ENCODE measurements at regions not wholly inside any gene's neighbourhood (a gene's known extent, or its start where the extent isn't known, plus 50 kb on each side); places are given as distances from the start of the nearest gene placed in this dataset.

- no peak overlapping the region for H3K27ac Mint-ChIP-seq
- Histone ChIP-seq H3K9ac (ENCODE audit: extremely low read depth, low read length, poor library complexity, severe bottlenecking) (no peak overlapping the region), H3K4me3 (ENCODE audit: low read length) (no peak overlapping the region), H3K27me3 (ENCODE audit: control insufficient read depth, insufficient read depth, low read length, poor library complexity, severe bottlenecking) (no peaks in the 10 kb centered on the region), H3K4me1 (ENCODE audit: control insufficient read depth, insufficient read depth, low read length) (no peaks in the 10 kb centered on the region), H3K9me3 (ENCODE audit: control insufficient read depth, low read length) (no peaks in the 10 kb centered on the region), H3K27ac (ENCODE audit: low read depth, low read length) (no peak overlapping the region), H3K36me3 (ENCODE audit: control insufficient read depth, insufficient read depth, low read length) (no peaks in the 10 kb centered on the region)
- no peak overlapping the region for H3K4me3 Mint-ChIP-seq
- WGBS, 2 experiments (ENCODE audit: insufficient coverage in 1 of 2, insufficient read length in 1 of 2): 92 to 100% methylated on average over 1 to 3 of the region's 3 CpGs
- peaks cover 11% of the 10 kb centered on the region for H3K4me1 Mint-ChIP-seq
- DNase-seq: no peak
- peaks cover 2% of the 10 kb centered on the region for H3K27me3 Mint-ChIP-seq (ENCODE audit: insufficient read depth)
- no peak for TF ChIP-seq CTCF (conservative IDR thresholded peaks at IDR 0.05)
- H3K36me3 Mint-ChIP-seq (ENCODE audit: low read depth): no peaks in the 10 kb centered on the region
- peaks cover 6% of the 10 kb centered on the region for H3K9me3 Mint-ChIP-seq
Measured at GRCh38 chr6:133613211-133613610, 275.7 kb upstream of the TCF21 start.

GRCh38 chr6:133621751-133622150 lies 267.2 kb upstream of the TCF21 start:
- Mint-ChIP-seq H3K9me3 (peaks cover 13% of the 10 kb centered on the region), H3K36me3 (ENCODE audit: low read depth) (no peaks in the 10 kb centered on the region), H3K4me1 (no peaks in the 10 kb centered on the region), H3K27me3 (ENCODE audit: insufficient read depth) (peaks cover 2% of the 10 kb centered on the region), H3K27ac (no peak overlapping the region), H3K4me3 (no peak overlapping the region)
- DNase-seq: no peak
- H3K36me3 ChIP-seq (ENCODE audit: control insufficient read depth, insufficient read depth, low read length): no peaks in the 10 kb centered on the region
- no peak overlapping the region for H3K4me3 ChIP-seq (ENCODE audit: low read length)
- H3K9me3 ChIP-seq (ENCODE audit: control insufficient read depth, low read length): no peaks in the 10 kb centered on the region
- no peak for TF ChIP-seq CTCF (conservative IDR thresholded peaks at IDR 0.05)
- no peak overlapping the region for H3K9ac ChIP-seq (ENCODE audit: extremely low read depth, low read length, poor library complexity, severe bottlenecking)
- no peaks in the 10 kb centered on the region for H3K4me1 ChIP-seq (ENCODE audit: control insufficient read depth, insufficient read depth, low read length)
- H3K27me3 ChIP-seq (ENCODE audit: control insufficient read depth, insufficient read depth, low read length, poor library complexity, severe bottlenecking): no peaks in the 10 kb centered on the region
- H3K27ac ChIP-seq (ENCODE audit: low read depth, low read length): no peak overlapping the region

DNA sequence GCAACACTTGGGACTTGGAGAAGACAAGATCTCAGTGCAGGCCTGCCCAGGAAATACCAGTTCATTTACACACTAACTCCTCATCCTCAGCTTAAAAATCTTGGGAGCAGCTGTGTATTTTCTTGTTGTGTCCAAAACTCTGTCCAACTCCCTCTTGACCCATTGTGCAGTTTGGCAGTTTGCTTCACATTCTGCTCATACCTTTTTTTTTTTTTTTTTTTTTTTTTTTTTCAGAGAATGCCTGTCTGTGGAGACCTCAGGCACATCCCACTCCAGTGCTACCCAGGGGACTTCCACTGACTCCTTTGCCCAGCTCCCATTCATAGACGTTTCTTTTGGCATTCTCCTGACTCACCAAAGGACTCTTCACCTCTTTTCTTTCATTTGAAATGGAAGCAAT lies 265.8 kb upstream of the TCF21 start:
- H3K27ac Mint-ChIP-seq: no peak overlapping the region
- peaks cover 7% of the 10 kb centered on the region for H3K9me3 Mint-ChIP-seq
- WGBS, 2 experiments (ENCODE audit: insufficient coverage in 1 of 2, insufficient read length in 1 of 2): 61% methylated on average over 1 of the region's 1 CpG; no CpG with 5 or more reads in 1 of the 2 experiments
- H3K9me3 ChIP-seq (ENCODE audit: control insufficient read depth, low read length): no peaks in the 10 kb centered on the region
- H3K4me3 ChIP-seq (ENCODE audit: low read length): no peak overlapping the region
- H3K27ac ChIP-seq (ENCODE audit: low read depth, low read length): no peak overlapping the region
- no peaks in the 10 kb centered on the region for H3K36me3 ChIP-seq (ENCODE audit: control insufficient read depth, insufficient read depth, low read length)
- H3K9ac ChIP-seq (ENCODE audit: extremely low read depth, low read length, poor library complexity, severe bottlenecking): no peak overlapping the region
- no peaks in the 10 kb centered on the region for H3K4me1 Mint-ChIP-seq
- no peak for DNase-seq
- no peaks in the 10 kb centered on the region for H3K27me3 ChIP-seq (ENCODE audit: control insufficient read depth, insufficient read depth, low read length, poor library complexity, severe bottlenecking)
- no peaks in the 10 kb centered on the region for H3K36me3 Mint-ChIP-seq (ENCODE audit: low read depth)
- H3K4me3 Mint-ChIP-seq: no peak overlapping the region
- no peaks in the 10 kb centered on the region for H3K4me1 ChIP-seq (ENCODE audit: control insufficient read depth, insufficient read depth, low read length)
- no peak for TF ChIP-seq CTCF (conservative IDR thresholded peaks at IDR 0.05)
- no peaks in the 10 kb centered on the region for H3K27me3 Mint-ChIP-seq (ENCODE audit: insufficient read depth)

Data from endodermal cell (in vitro differentiated cells).